ENCODE measurements at regions not wholly inside any gene's neighbourhood (a gene's known extent, or its start where the extent isn't known, plus 50 kb on each side); places are given as distances from the start of the nearest gene placed in this dataset.
"Not testable (repeated sequence)": the region's sequence is repeated elsewhere in the genome, so short reads cannot be mapped to it uniquely, and the experiment has no call there.

GRCh38 chr6:105686793-105687192 is 283.9 kb upstream of the PREP start:
- not testable (repeated sequence) for H3K27ac Mint-ChIP-seq (ENCODE audit: low read depth); H3K4me3 Mint-ChIP-seq; DNase-seq (ENCODE audit: low spot score in 2 of 2); H3K27me3 Mint-ChIP-seq; H3K4me1 Mint-ChIP-seq; ATAC-seq (replicated peaks; ENCODE audit: extremely low read depth, poor library complexity, severe bottlenecking); H3K36me3 Mint-ChIP-seq (ENCODE audit: insufficient read depth)
- peaks cover 13% of the 10 kb centered on the region for H3K9me3 Mint-ChIP-seq

GRCh38 chr6:105681061-105681460 is 278.2 kb upstream of the PREP start:
- no peaks in the 10 kb centered on the region for H3K4me1 Mint-ChIP-seq
- no peaks in the 10 kb centered on the region for H3K36me3 Mint-ChIP-seq (ENCODE audit: insufficient read depth)
- ATAC-seq (replicated peaks; ENCODE audit: extremely low read depth, poor library complexity, severe bottlenecking) (no peak), DNase-seq (ENCODE audit: low spot score in 2 of 2) (no peak)
- H3K27ac Mint-ChIP-seq (ENCODE audit: low read depth), result no peak overlapping the region
- no peak overlapping the region for H3K4me3 Mint-ChIP-seq
- H3K9me3 Mint-ChIP-seq, result peaks cover 9% of the 10 kb centered on the region
- H3K27me3 Mint-ChIP-seq, result no peaks in the 10 kb centered on the region

DNA sequence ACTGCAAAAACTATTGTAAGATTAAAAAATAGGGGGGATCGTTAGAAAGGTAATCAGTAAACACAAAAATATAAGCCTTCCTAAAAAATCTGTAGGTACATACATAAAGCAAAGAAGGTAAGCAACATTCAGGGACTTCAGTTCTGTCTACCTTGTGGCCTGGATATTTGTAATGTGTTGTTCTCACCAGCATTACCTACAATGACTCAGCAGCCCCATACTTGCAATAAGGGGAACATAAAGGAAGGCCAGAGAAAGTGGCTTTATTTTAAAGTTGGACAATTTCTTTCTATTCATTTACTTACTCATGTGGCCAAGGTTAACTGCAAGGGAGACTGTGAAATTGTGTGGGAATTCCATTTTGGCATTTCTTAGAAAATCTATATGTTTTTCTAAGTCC is 277.2 kb upstream of the PREP start:
- Mint-ChIP-seq H3K36me3 (ENCODE audit: insufficient read depth) (no peaks in the 10 kb centered on the region), H3K9me3 (peaks cover 7% of the 10 kb centered on the region), H3K4me3 (no peak overlapping the region), H3K4me1 (no peaks in the 10 kb centered on the region), H3K27me3 (no peaks in the 10 kb centered on the region), H3K27ac (ENCODE audit: low read depth) (no peak overlapping the region)
- ATAC-seq (replicated peaks; ENCODE audit: extremely low read depth, poor library complexity, severe bottlenecking), result no peak
- DNase-seq (ENCODE audit: low spot score in 2 of 2), result no peak

DNA sequence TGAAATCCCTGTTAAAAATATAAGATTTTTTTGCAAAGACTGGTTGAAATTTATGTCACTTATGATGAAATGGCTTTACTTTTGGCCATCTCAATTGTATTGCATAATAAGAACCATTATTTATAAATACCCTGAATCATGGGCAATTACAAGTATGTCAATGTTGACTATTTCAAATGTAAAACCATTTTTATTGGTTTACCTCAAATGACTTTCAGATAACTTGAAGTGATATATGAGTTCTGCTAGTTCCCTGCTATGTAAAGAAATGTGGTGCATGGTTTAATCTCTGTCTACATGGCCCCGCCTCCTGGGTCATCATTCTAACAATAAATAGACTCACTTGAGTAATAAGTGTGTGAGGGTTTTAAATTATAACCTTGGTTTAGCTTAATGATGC is 275.6 kb upstream of the PREP start:
- H3K27me3 Mint-ChIP-seq, result no peaks in the 10 kb centered on the region
- H3K4me3 Mint-ChIP-seq, result no peak overlapping the region
- H3K27ac Mint-ChIP-seq (ENCODE audit: low read depth), result no peak overlapping the region
- H3K9me3 Mint-ChIP-seq, result peaks cover 7% of the 10 kb centered on the region
- H3K4me1 Mint-ChIP-seq, result no peaks in the 10 kb centered on the region
- ATAC-seq (replicated peaks; ENCODE audit: extremely low read depth, poor library complexity, severe bottlenecking) (no peak), DNase-seq (ENCODE audit: low spot score in 2 of 2) (no peak)
- H3K36me3 Mint-ChIP-seq (ENCODE audit: insufficient read depth), result no peaks in the 10 kb centered on the region

GRCh38 chr6:105677671-105678475 is 275.0 kb upstream of the PREP start:
- no peaks in the 10 kb centered on the region for H3K36me3 Mint-ChIP-seq (ENCODE audit: insufficient read depth)
- no peaks in the 10 kb centered on the region for H3K4me1 Mint-ChIP-seq
- DNase-seq (ENCODE audit: low spot score in 2 of 2) (no peak), ATAC-seq (replicated peaks; ENCODE audit: extremely low read depth, poor library complexity, severe bottlenecking) (no peak)
- H3K4me3 Mint-ChIP-seq, result no peak overlapping the region
- peaks cover 7% of the 10 kb centered on the region for H3K9me3 Mint-ChIP-seq
- no peak overlapping the region for H3K27ac Mint-ChIP-seq (ENCODE audit: low read depth)
- no peaks in the 10 kb centered on the region for H3K27me3 Mint-ChIP-seq

DNA sequence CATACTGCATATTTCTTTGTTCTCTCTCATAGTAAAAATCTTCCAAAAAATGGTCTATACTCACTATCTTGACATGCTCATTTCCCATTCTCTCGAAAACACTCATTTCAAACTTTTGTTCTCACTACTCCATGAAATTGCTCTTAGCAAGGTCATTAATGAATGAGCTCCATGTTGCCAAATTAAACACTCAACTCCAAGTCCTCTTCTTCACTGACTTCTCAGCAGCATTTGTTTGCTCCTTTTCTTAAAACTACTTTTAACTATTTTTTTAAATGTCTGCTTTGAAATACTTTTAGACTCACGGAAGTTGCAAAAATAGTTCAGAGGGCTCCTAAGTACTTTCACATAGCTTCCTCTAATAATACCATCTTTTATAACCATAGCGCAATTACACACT is 274.0 kb upstream of the PREP start:
- ATAC-seq (replicated peaks; ENCODE audit: extremely low read depth, poor library complexity, severe bottlenecking) (no peak), DNase-seq (ENCODE audit: low spot score in 2 of 2) (no peak)
- peaks cover 13% of the 10 kb centered on the region for H3K9me3 Mint-ChIP-seq
- no peak overlapping the region for H3K4me3 Mint-ChIP-seq
- no peak overlapping the region for H3K27ac Mint-ChIP-seq (ENCODE audit: low read depth)
- no peaks in the 10 kb centered on the region for H3K4me1 Mint-ChIP-seq
- no peaks in the 10 kb centered on the region for H3K27me3 Mint-ChIP-seq
- no peaks in the 10 kb centered on the region for H3K36me3 Mint-ChIP-seq (ENCODE audit: insufficient read depth)

DNA sequence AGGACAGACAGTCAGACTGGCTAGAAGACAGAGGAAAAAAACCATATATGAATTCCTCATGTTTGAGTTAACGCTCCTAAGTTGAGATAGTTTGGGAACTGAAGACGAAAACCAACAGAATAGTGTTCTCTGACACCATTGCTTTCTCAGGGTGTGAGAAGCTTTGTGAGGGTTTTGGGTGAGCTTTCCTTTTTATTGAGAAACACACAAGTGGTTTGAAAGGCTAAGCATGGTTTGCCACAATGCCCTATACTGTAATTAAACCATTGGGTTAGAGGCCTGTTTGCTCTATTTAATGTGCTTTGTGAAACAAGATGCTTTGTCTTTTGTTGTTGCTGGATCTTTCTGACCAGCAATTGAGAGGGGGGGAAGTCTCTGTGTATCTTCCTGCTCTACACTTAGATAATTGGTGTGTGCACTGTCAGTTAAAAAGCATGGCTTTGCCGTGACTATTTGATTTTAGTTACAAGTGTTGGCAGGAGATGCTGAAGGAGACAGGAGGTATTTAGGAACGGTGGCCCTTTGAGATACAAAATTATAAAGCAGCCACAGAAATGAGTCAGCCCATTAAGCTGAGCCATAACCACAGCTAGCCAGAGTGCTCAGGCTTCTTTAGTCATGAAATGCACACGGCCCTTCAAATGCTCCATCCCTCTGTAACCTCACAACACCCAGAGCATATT is 273.0 kb upstream of the PREP start:
- Mint-ChIP-seq H3K36me3 (ENCODE audit: insufficient read depth) (no peaks in the 10 kb centered on the region), H3K27ac (ENCODE audit: low read depth) (no peak overlapping the region), H3K9me3 (peaks cover 6% of the 10 kb centered on the region), H3K4me1 (no peaks in the 10 kb centered on the region), H3K4me3 (no peak overlapping the region), H3K27me3 (no peaks in the 10 kb centered on the region)
- no peak for DNase-seq (ENCODE audit: low spot score in 2 of 2)
- no peak for ATAC-seq (replicated peaks; ENCODE audit: extremely low read depth, poor library complexity, severe bottlenecking)

- H3K36me3 Mint-ChIP-seq (ENCODE audit: insufficient read depth); H3K4me3 Mint-ChIP-seq; DNase-seq (ENCODE audit: low spot score in 2 of 2); H3K27ac Mint-ChIP-seq (ENCODE audit: low read depth); H3K4me1 Mint-ChIP-seq; ATAC-seq (replicated peaks; ENCODE audit: extremely low read depth, poor library complexity, severe bottlenecking); H3K27me3 Mint-ChIP-seq; H3K9me3 Mint-ChIP-seq: not testable (repeated sequence)
Measured at GRCh38 chr6:105672856-105673538, 270.1 kb upstream of the PREP start.

DNA sequence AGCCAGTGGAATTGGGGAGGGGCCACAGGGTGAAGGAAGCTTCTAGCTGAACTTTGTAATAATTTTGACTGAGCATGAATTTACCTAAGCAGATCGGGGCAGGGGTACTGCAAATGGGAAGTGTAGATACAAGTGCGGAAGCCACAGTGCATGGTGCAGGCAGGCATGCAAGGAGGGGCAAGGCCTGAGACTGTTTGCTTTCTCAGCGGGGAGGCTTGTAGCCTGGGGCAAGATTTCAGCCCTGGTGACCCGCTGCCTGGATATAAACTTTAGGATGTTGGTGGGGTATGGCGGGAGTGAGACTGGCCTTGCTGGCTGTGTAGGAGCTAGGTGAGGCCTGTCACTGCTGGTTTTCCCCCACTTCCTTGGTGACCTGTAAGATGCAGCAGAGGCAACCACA is 266.4 kb upstream of the PREP start:
- no peak for DNase-seq (ENCODE audit: low spot score in 2 of 2)

DNA sequence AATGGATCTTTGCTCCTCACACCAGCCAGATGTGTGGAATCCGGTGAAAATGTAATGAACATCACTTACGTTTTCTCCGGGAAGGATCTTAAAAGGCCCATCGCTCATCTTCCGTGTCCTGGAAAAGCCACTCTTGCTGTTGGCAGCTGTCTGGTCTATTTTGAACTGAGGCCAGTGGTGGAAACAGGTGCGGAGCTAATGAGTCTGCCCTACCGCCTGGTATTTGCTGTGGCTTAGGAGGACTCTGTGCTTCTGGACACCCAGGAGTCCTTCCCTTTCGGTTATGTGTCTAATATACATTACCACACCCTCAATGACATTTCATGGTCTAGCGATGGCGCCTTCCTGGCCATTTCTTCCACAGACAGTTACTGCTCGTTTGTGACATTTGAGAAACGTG is 264.2 kb upstream of the PREP start:
- DNase-seq (ENCODE audit: low spot score in 2 of 2), result no peak
- H3K4me1 Mint-ChIP-seq, result peaks cover 6% of the 10 kb centered on the region
- no peaks in the 10 kb centered on the region for H3K27me3 Mint-ChIP-seq
- no peaks in the 10 kb centered on the region for H3K36me3 Mint-ChIP-seq (ENCODE audit: insufficient read depth)
- H3K9me3 Mint-ChIP-seq, result peaks cover 5% of the 10 kb centered on the region
- no peak overlapping the region for H3K27ac Mint-ChIP-seq (ENCODE audit: low read depth)
- no peak for ATAC-seq (replicated peaks; ENCODE audit: extremely low read depth, poor library complexity, severe bottlenecking)
- no peak overlapping the region for H3K4me3 Mint-ChIP-seq

More for the DNA sequence above, 266.4 kb upstream of the PREP start:
- H3K4me3 Mint-ChIP-seq, result no peak overlapping the region
- H3K27ac Mint-ChIP-seq (ENCODE audit: low read depth), result no peak overlapping the region
- no peaks in the 10 kb centered on the region for H3K36me3 Mint-ChIP-seq (ENCODE audit: insufficient read depth)
- no peaks in the 10 kb centered on the region for H3K27me3 Mint-ChIP-seq
- H3K4me1 Mint-ChIP-seq, result peaks cover 6% of the 10 kb centered on the region
- peaks cover 8% of the 10 kb centered on the region for H3K9me3 Mint-ChIP-seq
- ATAC-seq (replicated peaks; ENCODE audit: extremely low read depth, poor library complexity, severe bottlenecking), result no peak

GRCh38 chr6:105664931-105665330 is 262.0 kb upstream of the PREP start:
- DNase-seq (ENCODE audit: low spot score in 2 of 2), result no peak
- peaks cover 6% of the 10 kb centered on the region for H3K4me1 Mint-ChIP-seq
- H3K4me3 Mint-ChIP-seq, result no peak overlapping the region
- H3K36me3 Mint-ChIP-seq (ENCODE audit: insufficient read depth), result no peaks in the 10 kb centered on the region
- H3K9me3 Mint-ChIP-seq, result peaks cover 8% of the 10 kb centered on the region
- ATAC-seq (replicated peaks; ENCODE audit: extremely low read depth, poor library complexity, severe bottlenecking), result no peak
- H3K27ac Mint-ChIP-seq (ENCODE audit: low read depth), result no peak overlapping the region
- no peaks in the 10 kb centered on the region for H3K27me3 Mint-ChIP-seq

DNA sequence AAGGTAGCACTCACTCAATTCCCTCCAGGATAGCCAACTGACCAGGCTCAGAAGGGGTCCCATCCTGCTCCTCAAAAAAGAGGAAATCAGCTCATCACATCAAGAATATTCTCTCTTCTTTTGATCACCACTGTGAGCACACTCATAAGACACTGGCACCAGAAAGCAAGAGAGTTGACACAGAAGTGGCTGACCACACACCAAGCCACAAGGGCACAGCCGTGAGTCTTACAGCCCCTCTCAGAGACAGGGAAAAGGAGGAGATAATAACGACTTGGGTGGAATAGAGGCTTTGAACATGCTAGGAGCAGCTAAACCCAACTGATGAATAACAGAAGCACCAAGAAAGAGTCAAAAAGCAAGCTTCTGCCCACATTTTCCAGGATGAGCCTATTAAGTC is 249.1 kb upstream of the PREP start:
- Mint-ChIP-seq H3K9me3 (no peaks in the 10 kb centered on the region), H3K36me3 (ENCODE audit: insufficient read depth) (peaks cover 8% of the 10 kb centered on the region), H3K4me3 (no peak overlapping the region), H3K4me1 (peaks cover 59% of the 10 kb centered on the region), H3K27ac (ENCODE audit: low read depth) (no peak overlapping the region), H3K27me3 (no peaks in the 10 kb centered on the region)
- DNase-seq (ENCODE audit: low spot score in 2 of 2) (no peak), ATAC-seq (replicated peaks; ENCODE audit: extremely low read depth, poor library complexity, severe bottlenecking) (no peak)

- ATAC-seq (replicated peaks; ENCODE audit: extremely low read depth, poor library complexity, severe bottlenecking) (no peak), DNase-seq (ENCODE audit: low spot score in 2 of 2) (no peak)
- Mint-ChIP-seq H3K9me3 (no peaks in the 10 kb centered on the region), H3K27ac (ENCODE audit: low read depth) (peak overlapping the region; percentile 70), H3K4me3 (peak overlapping the region; percentile 38), H3K27me3 (no peaks in the 10 kb centered on the region), H3K36me3 (ENCODE audit: insufficient read depth) (peaks cover 12% of the 10 kb centered on the region), H3K4me1 (peaks cover 72% of the 10 kb centered on the region)
Measured at GRCh38 chr6:105650347-105650746, 247.5 kb upstream of the PREP start.

All from central memory CD8-positive, alpha-beta T cell (primary cell).